Testis (tissue), 2 donors: ENCODE measurements at regions not wholly inside any gene's neighbourhood (a gene's known extent, or its start where the extent isn't known, plus 50 kb on each side); places are given as distances from the start of the nearest gene placed in this dataset.

Source experiments
- DNase-seq: peaks from one replicate; pipeline ENCODE4 v3.0.0-alpha.2; 2019
- H3K27ac ChIP-seq, 2 donors: fragments of 200-600 bp; sonication (generic); one replicate each; pipeline ENCODE4 v1.5.1; 2019
- H3K27me3 ChIP-seq: fragments of 200-600 bp; sonication (generic); one replicate; pipeline ENCODE4 v1.5.1; 2019
- H3K36me3 ChIP-seq: fragments of 200-600 bp; sonication (generic); one replicate; pipeline ENCODE4 v1.5.1; 2017; ENCODE audit warnings: low read depth; ENCODE audit errors: missing control alignments
- H3K4me1 ChIP-seq: fragments of 200-600 bp; sonication (generic); one replicate; pipeline ENCODE4 v1.5.1; 2019
- H3K4me3 ChIP-seq, 2 donors: fragments of 200-600 bp; sonication (generic); one replicate each; pipeline ENCODE4 v1.5.1; 2017 to 2019
- H3K9me3 ChIP-seq: fragments of 200-600 bp; sonication (generic); one replicate; pipeline ENCODE4 v1.5.1; 2017
- CTCF ChIP-seq, 3 experiments: fragments of 450-650 bp in 2 of 3; fragments of 200-600 bp in 1 of 3; sonication (generic) in 1 of 3; IDR thresholded peaks; one replicate each; pipeline ENCODE4 v1.5.1; 2016 to 2019; ENCODE audit warnings: antibody characterized with exemption in 3 of 3, mild to moderate bottlenecking in 2 of 3, moderate library complexity in 1 of 3
- POLR2A ChIP-seq: fragments of 450-650 bp; IDR thresholded peaks from one replicate; pipeline ENCODE4 v1.6.1; 2017; ENCODE audit warnings: antibody characterized with exemption, mild to moderate bottlenecking, moderate library complexity
- WGBS, 2 donors: methylation state at CpG; one replicate each; pipeline ENCODE4 v1.1.5; 2018; 5-methylcytosine and 5-hydroxymethylcytosine counted together
- intact Hi-C: fragments of 100-400 bp; cut with DNase I; formaldehyde crosslinking; loops from one replicate; pipeline ENCODE4 v1.15.1; 2023; ENCODE audit warnings: low total_unique reads

- Histone ChIP-seq H3K4me1 (peaks cover 11% of the 10 kb centered on the region), H3K4me3 (no peak overlapping the region), H3K36me3 (no peaks in the 10 kb centered on the region), H3K27me3 (no peaks in the 10 kb centered on the region), H3K27ac (peak overlapping the region in 1 of 2 donors; percentile 70), H3K9me3 (no peaks in the 10 kb centered on the region)
- no peak for DNase-seq
- TF ChIP-seq POLR2A (no peak), CTCF (IDR thresholded peaks at IDR 0.05) (no peak)
- intact Hi-C loops: no loop called here
- WGBS, 2 donors: 94 to 96% methylated on average over 6 to 8 of the region's 8 CpGs
These were observed 156.8 kb downstream of the GLI2 start for GRCh38 chr2:120892271-120892966.

- no peak overlapping the region for H3K4me3 ChIP-seq
- H3K9me3 ChIP-seq: no peaks in the 10 kb centered on the region
- peak overlapping the region in 1 of 2 donors; percentile 70 for H3K27ac ChIP-seq
- WGBS, 2 donors: 49 to 55% methylated on average over 11 of the region's 11 CpGs
- DNase-seq: no peak
- intact Hi-C loops: no loop called here
- no peaks in the 10 kb centered on the region for H3K27me3 ChIP-seq
- no peaks in the 10 kb centered on the region for H3K36me3 ChIP-seq
- peaks cover 8% of the 10 kb centered on the region for H3K4me1 ChIP-seq
- no peak for TF ChIP-seq CTCF (IDR thresholded peaks at IDR 0.05)
- no peak for TF ChIP-seq POLR2A
These were observed 157.4 kb downstream of the GLI2 start for GRCh38 chr2:120892967-120893667.

DNA sequence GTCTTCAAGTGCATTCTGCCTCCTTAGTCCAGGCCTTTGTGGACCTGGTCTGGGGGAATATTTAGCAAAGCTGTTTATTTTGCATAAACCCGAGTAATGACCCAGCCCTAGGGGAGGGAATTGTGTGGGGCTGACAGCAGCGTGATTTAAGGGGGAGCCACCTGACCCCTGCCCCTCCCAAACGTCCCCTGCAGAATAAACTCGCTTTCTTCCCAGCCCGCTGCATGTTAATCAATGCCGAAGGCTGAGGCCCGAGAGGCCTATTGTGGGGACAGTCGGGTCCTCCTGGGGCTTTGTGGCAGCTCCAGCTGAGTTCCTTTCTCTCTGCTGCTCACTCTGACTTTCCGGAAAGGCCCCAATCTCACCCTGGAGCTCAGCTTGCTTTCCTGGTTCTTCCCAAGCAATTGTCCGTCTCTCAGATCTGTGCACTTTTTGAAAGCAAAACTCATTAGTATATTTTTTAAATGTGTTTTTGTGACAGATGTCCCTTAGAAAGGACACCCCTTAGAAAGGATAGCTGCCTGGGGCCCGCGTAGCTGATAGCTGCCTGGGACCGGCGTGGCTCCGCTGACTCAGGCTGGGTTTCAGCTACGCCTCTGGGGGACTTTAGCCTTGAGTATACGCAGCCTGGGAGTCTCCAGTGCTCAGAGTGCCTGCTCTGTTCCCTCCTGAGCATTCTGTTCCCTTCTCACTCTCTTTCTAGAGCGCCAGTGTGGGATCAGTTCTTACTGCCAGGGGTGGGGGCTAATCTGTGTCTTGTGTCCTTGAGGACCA lies 158.3 kb downstream of the GLI2 start:
- peak overlapping the region in 1 of 2 donors; percentile 70 for H3K27ac ChIP-seq
- no peak overlapping the region for H3K4me3 ChIP-seq
- no peaks in the 10 kb centered on the region for H3K9me3 ChIP-seq
- peaks cover 11% of the 10 kb centered on the region for H3K4me1 ChIP-seq
- no peaks in the 10 kb centered on the region for H3K27me3 ChIP-seq
- intact Hi-C loops: no loop called here
- 71 to 75% methylated on average over 18 of the region's 18 CpGs for WGBS, 2 donors
- DNase-seq: no peak
- no peak for TF ChIP-seq CTCF (IDR thresholded peaks at IDR 0.05)
- H3K36me3 ChIP-seq: no peaks in the 10 kb centered on the region

DNA sequence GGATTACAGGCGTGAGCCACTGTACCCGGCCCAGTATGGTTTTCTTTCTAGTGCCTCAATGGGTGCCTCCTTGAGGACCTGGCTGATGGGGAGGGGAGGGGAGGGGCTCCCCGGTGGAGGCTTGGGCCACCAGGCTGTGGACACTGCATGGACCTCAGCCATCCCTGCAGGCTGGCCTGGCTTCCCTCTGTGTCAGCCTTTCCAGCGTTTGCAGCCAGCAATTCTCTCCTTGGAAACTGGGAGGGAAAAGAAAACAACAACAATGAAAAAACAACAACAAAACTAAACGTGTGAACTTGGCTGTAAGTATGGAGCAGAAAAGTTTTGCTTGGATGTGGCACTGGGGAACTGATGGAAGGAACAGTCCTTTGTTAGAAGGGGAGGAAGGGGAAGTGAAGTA lies 159.3 kb downstream of the GLI2 start:
- DNase-seq: no peak
- H3K4me1 ChIP-seq: peaks cover 13% of the 10 kb centered on the region

More for the DNA sequence above, 159.3 kb downstream of the GLI2 start:
- TF ChIP-seq CTCF (IDR thresholded peaks at IDR 0.05) (no peak), POLR2A (no peak)
- H3K36me3 ChIP-seq: no peaks in the 10 kb centered on the region
- no peaks in the 10 kb centered on the region for H3K27me3 ChIP-seq
- WGBS, 2 donors: 53 to 54% methylated on average over 3 to 5 of the region's 5 CpGs
- H3K27ac ChIP-seq: no peak overlapping the region
- no peak overlapping the region for H3K4me3 ChIP-seq
- intact Hi-C loops: no loop called here
- no peaks in the 10 kb centered on the region for H3K9me3 ChIP-seq
